ENCODE measurements at regions not wholly inside any gene's neighbourhood (a gene's known extent, or its start where the extent isn't known, plus 50 kb on each side); places are given as distances from the start of the nearest gene placed in this dataset.

DNA sequence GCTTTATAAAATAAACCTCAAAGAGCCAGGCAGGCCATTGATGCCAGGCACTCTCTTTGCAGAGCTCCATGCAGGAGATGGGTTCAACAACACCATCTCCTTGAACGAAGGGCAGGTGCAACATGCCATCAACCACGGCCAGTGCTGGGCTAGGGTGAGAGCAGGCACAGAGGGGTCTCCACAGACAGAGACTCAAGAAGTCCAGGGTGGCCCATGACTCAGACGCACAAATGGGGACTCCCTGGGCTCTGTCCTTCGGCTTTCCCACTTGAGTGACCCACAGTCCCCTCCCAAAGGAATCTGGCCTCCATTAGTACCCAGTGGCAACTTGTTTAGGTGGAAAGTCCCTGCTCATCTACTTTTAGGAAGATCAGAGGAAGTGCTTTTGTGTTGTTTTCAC is 124.4 kb upstream of the PZP start:
- Histone ChIP-seq H3K9me3 (ENCODE audit: control insufficient read depth in 1 of 2, insufficient read depth in 1 of 2, low read depth in 1 of 2, low read length in 2 of 2) (no peaks in the 10 kb centered on the region), H3K27ac (ENCODE audit: low read depth, low read length) (no peak overlapping the region), H3K4me1 (ENCODE audit: control insufficient read depth in 1 of 2, insufficient read depth in 2 of 2, low read length in 2 of 2) (no peaks in the 10 kb centered on the region), H3K9ac (ENCODE audit: low read length) (no peak overlapping the region), H3K36me3 (ENCODE audit: control insufficient read depth in 1 of 2, insufficient read depth in 2 of 2, low read length in 2 of 2) (no peaks in the 10 kb centered on the region), H3K9me2 (ENCODE audit: insufficient read depth) (no peaks in the 10 kb centered on the region), H2AFZ (ENCODE audit: low read depth, low read length, poor library complexity, severe bottlenecking) (no peak overlapping the region), H3K27me3 (ENCODE audit: insufficient read depth, low read length) (no peaks in the 10 kb centered on the region), H4K20me1 (ENCODE audit: insufficient read depth) (no peaks in the 10 kb centered on the region), H3K4me2 (ENCODE audit: low read length) (no peak overlapping the region), H3K4me3 (replicated peaks in 1 of 2; ENCODE audit: low read depth in 1 of 2, low read length in 2 of 2) (no peak overlapping the region), H3K79me2 (ENCODE audit: insufficient read depth, low read length) (no peaks in the 10 kb centered on the region)
- ATAC-seq (no peak), DNase-seq (ENCODE audit: low read depth, low spot score) (no peak)
- POLR2A ChIA-PET: no interaction called here
- BruUV-seq (replicated peaks): no TSS peak
- CTCF ChIA-PET: interaction anchor here (1.4 to 3.7 kb wide), 2 partner anchors 376 to 417 kb away, joined by 3 to 14 read pairs; no protein-coding TSS in a partner anchor
- TF ChIP-seq, protein P1, sequence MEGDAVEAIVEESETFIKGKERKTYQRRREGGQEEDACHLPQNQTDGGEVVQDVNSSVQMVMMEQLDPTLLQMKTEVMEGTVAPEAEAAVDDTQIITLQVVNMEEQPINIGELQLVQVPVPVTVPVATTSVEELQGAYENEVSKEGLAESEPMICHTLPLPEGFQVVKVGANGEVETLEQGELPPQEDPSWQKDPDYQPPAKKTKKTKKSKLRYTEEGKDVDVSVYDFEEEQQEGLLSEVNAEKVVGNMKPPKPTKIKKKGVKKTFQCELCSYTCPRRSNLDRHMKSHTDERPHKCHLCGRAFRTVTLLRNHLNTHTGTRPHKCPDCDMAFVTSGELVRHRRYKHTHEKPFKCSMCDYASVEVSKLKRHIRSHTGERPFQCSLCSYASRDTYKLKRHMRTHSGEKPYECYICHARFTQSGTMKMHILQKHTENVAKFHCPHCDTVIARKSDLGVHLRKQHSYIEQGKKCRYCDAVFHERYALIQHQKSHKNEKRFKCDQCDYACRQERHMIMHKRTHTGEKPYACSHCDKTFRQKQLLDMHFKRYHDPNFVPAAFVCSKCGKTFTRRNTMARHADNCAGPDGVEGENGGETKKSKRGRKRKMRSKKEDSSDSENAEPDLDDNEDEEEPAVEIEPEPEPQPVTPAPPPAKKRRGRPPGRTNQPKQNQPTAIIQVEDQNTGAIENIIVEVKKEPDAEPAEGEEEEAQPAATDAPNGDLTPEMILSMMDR (IDR thresholded peaks at IDR 0.05 in 2 of 3, conservative IDR thresholded peaks at IDR 0.05 in 1 of 3; ENCODE audit: borderline replicate concordance in 1 of 3, insufficient read depth in 1 of 3, low read depth in 2 of 3, low read length in 2 of 3): no peak
- no peak for TF ChIP-seq RAD21 (IDR thresholded peaks at IDR 0.05; ENCODE audit: low read depth)
- RAD21 ChIA-PET (ENCODE audit: low non-redundant PET in 1 of 2, low total read pairs in 2 of 2, uncharacterized antibody in 2 of 2, unreplicated experiment in 2 of 2): no interaction called here
- intact Hi-C loops (cut with micrococcal nuclease): loop anchor here (5.0 kb wide), 2 partner anchors 300 to 595 kb away; no protein-coding TSS in a partner anchor

DNA sequence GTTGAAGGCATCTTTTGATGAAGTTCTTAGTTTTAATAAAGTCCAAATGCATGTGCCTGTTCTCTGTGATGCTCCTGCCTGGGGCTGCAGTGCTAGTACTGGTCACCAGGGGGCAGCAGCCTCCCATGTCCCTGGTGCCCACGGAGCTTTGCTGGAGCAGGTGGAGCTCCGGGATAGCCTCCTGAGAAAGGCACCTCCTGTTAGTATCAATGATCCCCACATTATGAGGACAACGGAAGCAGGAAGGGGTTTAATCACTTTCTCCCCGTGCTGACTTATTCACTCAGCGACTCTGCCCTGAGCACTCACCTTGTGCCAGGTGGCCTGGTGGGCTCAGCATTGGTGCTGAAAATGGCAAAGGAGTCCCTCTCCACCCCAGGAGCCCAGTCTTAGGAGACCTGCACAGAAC is 123.0 kb upstream of the PZP start:
- H2AFZ ChIP-seq (ENCODE audit: low read depth, low read length, poor library complexity, severe bottlenecking): no peak overlapping the region
- no peaks in the 10 kb centered on the region for H3K4me1 ChIP-seq (ENCODE audit: control insufficient read depth in 1 of 2, insufficient read depth in 2 of 2, low read length in 2 of 2)
- no peaks in the 10 kb centered on the region for H4K20me1 ChIP-seq (ENCODE audit: insufficient read depth)
- intact Hi-C loops (cut with micrococcal nuclease): loop anchor here (1.0 to 5.0 kb wide), 4 partner anchors 301 to 596 kb away; no protein-coding TSS in a partner anchor
- no peak overlapping the region for H3K4me2 ChIP-seq (ENCODE audit: low read length)
- H3K27ac ChIP-seq (ENCODE audit: low read depth, low read length): no peak overlapping the region
- peak; percentile 96 for ATAC-seq
- H3K36me3 ChIP-seq (ENCODE audit: control insufficient read depth in 1 of 2, insufficient read depth in 2 of 2, low read length in 2 of 2): no peaks in the 10 kb centered on the region
- H3K27me3 ChIP-seq (ENCODE audit: insufficient read depth, low read length): no peaks in the 10 kb centered on the region
- no peaks in the 10 kb centered on the region for H3K9me3 ChIP-seq (ENCODE audit: control insufficient read depth in 1 of 2, insufficient read depth in 1 of 2, low read depth in 1 of 2, low read length in 2 of 2)
- H3K9me2 ChIP-seq (ENCODE audit: insufficient read depth): no peaks in the 10 kb centered on the region
- no peak overlapping the region for H3K4me3 ChIP-seq (replicated peaks in 1 of 2; ENCODE audit: low read depth in 1 of 2, low read length in 2 of 2)
- TF ChIP-seq ZFX (IDR thresholded peaks at IDR 0.05): no peak
- no peak for TF ChIP-seq TCF7L2 (IDR thresholded peaks at IDR 0.05; ENCODE audit: borderline replicate concordance, extremely low read depth, insufficient read depth, insufficient read length)
- peak; percentile 88 for TF ChIP-seq RAD21 (IDR thresholded peaks at IDR 0.05; ENCODE audit: low read depth)
- TF ChIP-seq, protein P1 (IDR thresholded peaks at IDR 0.05 in 2 of 3, conservative IDR thresholded peaks at IDR 0.05 in 1 of 3; ENCODE audit: borderline replicate concordance in 1 of 3, insufficient read depth in 1 of 3, low read depth in 2 of 3, low read length in 2 of 3): peak; percentile 70 to 100 (median 99)
- no peak for TF ChIP-seq POLR2A (IDR thresholded peaks at IDR 0.05; ENCODE audit: borderline replicate concordance, extremely low read depth, insufficient read depth, insufficient read length)
- H3K79me2 ChIP-seq (ENCODE audit: insufficient read depth, low read length): no peaks in the 10 kb centered on the region
- ChIA-PET RAD21 (ENCODE audit: low non-redundant PET in 1 of 2, low total read pairs in 2 of 2, uncharacterized antibody in 2 of 2, unreplicated experiment in 2 of 2) (interaction anchor here in 1 of 2 experiments (1.0 kb wide), 1 partner anchor 47 kb away, joined by 4 read pairs; no protein-coding TSS in a partner anchor), CTCF (interaction anchor here (0.6 to 3.7 kb wide), 12 partner anchors 10 to 809 kb away, joined by 3 to 16 read pairs (median 4); no protein-coding TSS in a partner anchor), POLR2A (no interaction called here)
- H3K9ac ChIP-seq (ENCODE audit: low read length): no peak overlapping the region
- DNase-seq (ENCODE audit: low read depth, low spot score): peak; percentile 21
- BruUV-seq (replicated peaks): no TSS peak

Data from HCT116 (cell line).